ENCODE measurements at regions not wholly inside any gene's neighbourhood (a gene's known extent, or its start where the extent isn't known, plus 50 kb on each side); places are given as distances from the start of the nearest gene placed in this dataset.

GRCh38 chr5:154644745-154645411 is 110.3 kb upstream of the LARP1 start (continued):
- TF ChIP-seq POGK (CRISPR knock-in tag; conservative IDR thresholded peaks at IDR 0.05) (no peak), ZNF138 (CRISPR knock-in tag; IDR thresholded peaks at IDR 0.05; ENCODE audit: low read depth) (no peak), ZNF414 (CRISPR knock-in tag; IDR thresholded peaks at IDR 0.05) (no peak), MXI1 (IDR thresholded peaks at IDR 0.05; ENCODE audit: borderline replicate concordance, low read depth, low read length) (no peak), EP300 (IDR thresholded peaks at IDR 0.05; ENCODE audit: low read depth in 2 of 2, low read length in 2 of 2) (0 out of 4 replicates have a peak, but pooled peaks of 1 of the 2 experiments have one; percentile 19), EP300 (CRISPR knock-in tag; IDR thresholded peaks at IDR 0.05; ENCODE audit: borderline replicate concordance) (no peak), RNF219 (CRISPR knock-in tag; IDR thresholded peaks at IDR 0.05) (no peak), ZNF260 (CRISPR knock-in tag; IDR thresholded peaks at IDR 0.05; ENCODE audit: borderline replicate concordance, low read depth) (no peak), ZNF225 (CRISPR knock-in tag; IDR thresholded peaks at IDR 0.05) (no peak), ZNF709 (CRISPR knock-in tag; IDR thresholded peaks at IDR 0.05) (no peak), NCOR1 (IDR thresholded peaks at IDR 0.05; ENCODE audit: borderline replicate concordance, low read length) (peak; percentile 70; the same call in 1 of the 2 replicates), ZNF547 (CRISPR knock-in tag; IDR thresholded peaks at IDR 0.05) (no peak), ZNF343 (CRISPR knock-in tag; IDR thresholded peaks at IDR 0.05) (no peak), ZNF362 (CRISPR knock-in tag; IDR thresholded peaks at IDR 0.05; ENCODE audit: borderline replicate concordance) (peak; percentile 96), ZNF850 (CRISPR knock-in tag; conservative IDR thresholded peaks at IDR 0.05) (no peak), ATF3 (CRISPR knock-in tag; IDR thresholded peaks at IDR 0.05) (no peak), ETV5 (CRISPR knock-in tag; IDR thresholded peaks at IDR 0.05; ENCODE audit: borderline replicate concordance) (no peak), SAP130 (CRISPR knock-in tag; IDR thresholded peaks at IDR 0.05; ENCODE audit: low read depth) (0 out of 2 replicates have a peak, but pooled peaks have one; percentile 7), FOXP1 (IDR thresholded peaks at IDR 0.05) (no peak), FOXP1 (CRISPR knock-in tag; IDR thresholded peaks at IDR 0.05) (no peak), ATF7-NPFF (CRISPR knock-in tag; IDR thresholded peaks at IDR 0.05; ENCODE audit: low read depth) (no peak), DZIP1 (CRISPR knock-in tag; IDR thresholded peaks at IDR 0.05) (no peak)
